MM.1S (cell line): ENCODE measurements at regions not wholly inside any gene's neighbourhood (a gene's known extent, or its start where the extent isn't known, plus 50 kb on each side); places are given as distances from the start of the nearest gene placed in this dataset.

Source experiments
- CTCF ChIP-seq: fragments of 300-600 bp; sonication (generic); IDR thresholded peaks from 2 replicates; pipeline ENCODE4 v1.5.1; 2016; ENCODE audit warnings: antibody characterized with exemption, low read length, mixed read lengths
- EZH2phosphoT487 ChIP-seq: fragments of 300-600 bp; sonication (generic); IDR thresholded peaks from 2 replicates; pipeline ENCODE4 v1.6.1; 2018; ENCODE audit warnings: antibody characterized with exemption, low read length

GRCh38 chr14:27175489-27175888 lies 577.7 kb upstream of the NOVA1 start:
- TF ChIP-seq CTCF = no peak
- no peak for TF ChIP-seq EZH2phosphoT487
